HG03457 (cell line): ENCODE measurements at regions not wholly inside any gene's neighbourhood (a gene's known extent, or its start where the extent isn't known, plus 50 kb on each side); places are given as distances from the start of the nearest gene placed in this dataset.
"Not testable (repeated sequence)": the region's sequence is repeated elsewhere in the genome, so short reads cannot be mapped to it uniquely, and the experiment has no call there.

Experiments used
- ATAC-seq: cut with Tn5 transposase; IDR thresholded peaks from one replicate; pipeline ENCODE4 v1.9.1; 2021; ENCODE audit warnings: moderate number of reproducible peaks; ENCODE audit not compliant: unreplicated experiment

DNA sequence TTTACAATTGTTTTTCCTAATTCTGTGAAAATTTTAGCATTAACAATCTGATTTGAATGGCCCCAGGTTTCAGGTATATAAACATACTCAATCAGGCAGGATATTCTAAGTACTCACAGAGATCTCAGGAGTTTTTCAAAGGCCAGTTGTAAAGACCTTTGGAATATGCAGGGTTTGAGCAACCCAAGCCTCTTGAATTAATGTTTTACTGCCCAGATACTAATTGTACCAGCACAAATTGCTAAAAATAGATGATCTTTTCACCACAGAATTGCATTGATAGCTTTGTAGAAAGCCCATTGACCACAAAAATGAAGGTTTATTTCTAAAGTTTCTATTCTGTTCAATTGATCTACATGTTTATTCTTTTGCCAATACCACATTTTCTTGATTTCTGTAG, 186.5 kb downstream of the OSTF1 start:
- no peak for ATAC-seq

DNA sequence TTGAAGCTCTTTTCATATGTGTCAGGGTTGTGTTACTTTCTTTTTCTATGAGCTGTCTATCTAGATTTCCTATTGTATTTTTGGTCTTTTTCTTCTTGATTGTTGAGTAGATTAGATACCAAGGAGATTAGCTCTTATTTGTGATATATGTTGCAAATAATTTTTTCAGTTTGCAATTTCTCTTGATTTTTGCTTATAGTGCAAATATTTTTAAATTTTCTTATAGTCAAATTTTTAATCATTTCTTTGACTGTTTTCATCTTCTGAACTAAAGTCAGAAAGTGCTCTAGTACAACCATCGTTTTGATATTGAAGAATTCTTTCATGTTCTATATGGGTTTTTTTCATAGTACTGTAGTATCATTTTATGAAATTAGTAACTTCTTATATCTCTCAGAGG, 193.7 kb downstream of the OSTF1 start:
- ATAC-seq: no peak

DNA sequence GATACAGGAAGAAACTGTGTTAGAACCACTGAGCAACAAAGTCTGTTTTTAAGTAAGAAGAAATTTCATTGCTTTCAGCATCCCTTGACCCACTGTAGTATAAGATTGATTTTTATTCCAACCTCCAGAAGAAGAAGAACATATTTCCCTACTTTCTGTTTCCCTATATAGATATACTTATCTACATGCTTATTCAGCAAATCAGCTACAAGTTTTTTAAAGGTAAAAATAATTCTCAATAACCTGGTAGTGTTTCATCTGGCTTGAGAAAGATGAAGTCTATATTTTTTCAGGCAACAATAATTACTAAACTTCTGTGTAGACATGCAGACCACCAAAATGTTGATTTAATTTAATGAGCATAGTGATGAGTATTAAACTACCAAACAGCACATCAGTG, 201.0 kb downstream of the OSTF1 start:
- no peak for ATAC-seq

GRCh38 chr9:75299324-75299723, 211.0 kb downstream of the OSTF1 start:
- no peak for ATAC-seq

GRCh38 chr9:75333624-75334023, 245.3 kb downstream of the OSTF1 start:
- no peak for ATAC-seq

DNA sequence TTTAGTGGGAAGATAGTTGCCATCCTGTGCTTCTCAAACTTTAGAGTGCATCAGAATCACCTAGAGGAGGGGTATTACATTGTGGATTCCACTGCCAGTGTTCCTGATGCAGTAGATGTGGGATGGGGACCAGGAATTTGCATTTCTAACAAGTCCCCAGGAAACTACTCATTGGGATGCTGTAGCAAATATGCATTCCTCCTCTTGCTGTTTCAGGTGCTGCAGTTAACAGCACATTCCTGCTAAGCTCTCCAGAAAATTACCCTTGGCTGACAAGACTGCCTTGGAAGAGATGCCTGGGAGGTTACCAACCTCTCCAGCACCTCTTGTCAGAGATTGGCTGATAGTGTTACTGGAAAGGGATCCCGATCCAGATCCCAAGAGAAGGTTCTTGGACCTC, 270.5 kb downstream of the OSTF1 start:
- ATAC-seq: no peak

GRCh38 chr9:75359638-75360037, 271.3 kb downstream of the OSTF1 start:
- ATAC-seq: no peak

DNA sequence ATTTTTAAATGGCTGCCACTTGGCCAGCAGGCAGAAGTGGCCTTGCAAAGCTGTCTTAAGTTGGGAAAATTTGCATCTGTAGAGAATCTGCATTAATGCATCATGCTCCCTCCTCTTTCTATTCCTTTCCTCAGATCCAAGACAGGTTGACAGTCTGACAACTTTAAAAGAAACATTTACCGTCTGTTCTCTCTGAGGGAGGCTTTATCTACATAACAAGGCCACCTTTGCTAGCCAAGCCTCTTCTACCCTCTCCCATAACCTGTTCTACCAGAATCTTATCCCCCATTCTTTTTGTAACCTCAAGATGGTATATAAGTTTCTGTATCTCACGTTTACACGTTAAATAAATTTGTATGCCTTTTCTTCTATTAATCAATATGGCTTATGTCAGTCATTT, 271.9 kb downstream of the OSTF1 start:
- no peak for ATAC-seq

GRCh38 chr9:75362446-75362845, 274.1 kb downstream of the OSTF1 start:
- ATAC-seq: not testable (repeated sequence)

- no peak for ATAC-seq
Measured at GRCh38 chr9:75365196-75365595, 276.9 kb downstream of the OSTF1 start.

DNA sequence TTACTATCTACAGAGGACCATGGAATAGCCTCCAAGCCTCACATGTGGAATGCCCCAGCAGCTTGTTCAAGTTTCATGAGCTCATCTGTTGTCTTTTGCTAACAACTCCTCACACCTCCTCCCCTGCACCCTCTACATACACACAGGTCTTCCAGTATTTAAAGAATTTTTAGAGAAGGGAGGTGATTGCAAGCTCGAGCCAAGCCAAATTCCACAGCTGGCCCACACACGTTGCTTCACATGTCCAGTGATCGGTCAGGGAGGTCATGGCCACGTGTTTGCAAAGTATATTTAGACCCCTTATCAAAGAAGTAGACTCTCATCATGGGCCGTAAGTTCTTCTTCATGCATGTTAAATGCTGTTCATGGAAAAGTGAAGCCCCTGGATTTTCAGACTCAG, 281.7 kb downstream of the OSTF1 start:
- ATAC-seq: no peak

- no peak for ATAC-seq
Measured at GRCh38 chr9:75372499-75373268, 284.4 kb downstream of the OSTF1 start.

DNA sequence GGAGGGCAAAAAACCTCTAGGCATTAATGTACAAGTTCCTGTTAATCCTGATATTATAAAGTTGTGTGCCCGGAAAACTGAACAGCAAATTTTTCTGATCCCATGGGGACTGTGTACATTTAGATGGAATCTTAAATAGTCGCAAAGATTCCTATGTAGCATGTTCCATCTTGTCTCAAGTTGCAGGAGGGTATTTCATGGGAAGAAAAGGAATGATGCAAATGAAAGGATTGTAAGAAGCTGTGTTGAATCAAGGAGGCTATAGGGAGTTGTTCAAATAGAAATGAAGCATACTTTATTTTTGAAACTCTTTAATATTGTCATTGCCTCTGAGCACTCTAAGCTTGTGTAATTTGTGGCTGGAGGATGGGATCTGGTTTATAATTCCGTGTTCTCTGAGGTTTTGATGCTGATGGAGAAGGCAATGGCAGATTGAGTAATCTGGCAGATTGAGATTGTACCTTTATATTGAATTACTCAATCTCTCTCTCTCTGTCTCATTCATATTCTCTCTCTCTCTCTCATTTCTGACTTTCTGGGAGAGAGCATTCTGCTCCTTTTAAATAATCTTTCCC, 288.5 kb downstream of the OSTF1 start:
- ATAC-seq: no peak

- ATAC-seq: no peak
Measured at GRCh38 chr9:75378036-75378435, 289.7 kb downstream of the OSTF1 start.

DNA sequence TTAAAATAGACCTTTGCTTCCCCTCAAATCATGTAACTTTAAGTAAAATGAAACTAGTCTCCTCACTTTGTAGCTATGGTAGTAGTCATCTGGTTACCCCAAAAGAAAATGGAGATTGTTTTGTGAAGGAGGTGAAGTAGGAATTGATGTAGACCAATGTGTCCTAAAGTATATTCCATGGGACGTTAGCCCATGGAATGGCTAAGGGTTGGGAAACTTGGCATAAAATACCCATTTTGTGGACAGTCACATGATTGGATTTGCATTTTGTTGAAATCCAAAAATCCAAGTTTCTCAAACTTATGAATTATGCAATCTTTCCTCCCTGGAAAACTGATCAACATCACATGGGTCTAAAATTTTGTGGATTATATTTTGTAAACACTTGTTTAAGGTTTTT, 290.6 kb downstream of the OSTF1 start:
- no peak for ATAC-seq

DNA sequence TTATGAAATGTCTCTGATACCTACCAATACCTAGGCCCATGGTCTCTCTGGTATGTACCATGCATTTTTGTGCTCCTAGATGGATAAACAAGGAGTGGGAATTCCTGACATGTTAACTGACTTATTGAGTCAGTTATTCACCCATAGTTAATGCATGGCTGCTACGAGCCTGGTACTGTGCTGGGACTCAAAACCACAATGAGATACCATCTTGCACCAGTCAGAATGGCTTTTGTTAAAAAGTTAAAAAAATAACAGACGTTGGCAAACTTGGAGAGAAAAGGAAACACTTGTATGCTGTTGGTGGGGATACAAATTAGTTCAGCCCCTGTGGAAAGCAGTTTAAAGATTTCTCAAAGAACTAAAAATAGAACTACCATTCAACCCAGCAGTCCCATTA, 293.8 kb downstream of the OSTF1 start:
- ATAC-seq: no peak

- ATAC-seq: not testable (repeated sequence)
Measured at GRCh38 chr9:75383420-75384034, 295.2 kb downstream of the OSTF1 start.

DNA sequence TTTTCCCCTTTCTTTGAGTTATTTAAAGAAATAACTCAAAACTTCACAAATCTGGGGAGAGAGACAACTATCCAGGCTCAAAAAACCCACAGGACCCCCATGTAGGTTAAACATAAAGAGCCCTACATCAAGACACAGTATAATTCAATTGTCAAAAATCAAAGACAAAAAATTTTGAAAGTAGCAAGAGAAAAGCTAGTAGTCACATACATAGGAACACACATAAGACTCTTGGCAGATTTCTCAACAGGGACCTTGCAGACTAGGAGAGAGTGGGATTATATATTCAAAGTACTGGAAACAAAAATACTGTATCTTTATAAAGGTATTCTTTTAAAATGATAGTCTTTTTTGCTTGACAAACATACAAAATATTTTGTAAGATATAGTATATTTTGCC, 296.9 kb downstream of the OSTF1 start:
- ATAC-seq: no peak

DNA sequence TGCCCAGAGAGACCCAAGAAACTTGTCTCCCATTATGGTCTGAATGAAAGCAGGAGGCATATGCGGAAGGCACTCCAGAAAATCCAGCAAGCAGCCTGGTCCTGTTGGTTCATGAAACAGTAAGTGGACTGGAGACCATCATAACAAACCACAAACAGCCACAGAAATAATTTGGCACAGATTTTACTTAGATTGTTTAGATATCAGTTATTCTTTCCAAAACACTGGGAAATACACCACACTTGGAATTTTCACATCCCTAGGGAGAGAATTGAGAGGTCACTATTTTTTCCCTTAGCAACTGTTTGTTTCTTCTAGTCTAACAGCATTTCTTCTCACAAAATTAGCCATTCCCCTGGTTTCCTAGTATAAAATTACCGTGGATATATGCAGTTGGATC, 300.8 kb downstream of the OSTF1 start:
- ATAC-seq: no peak

- no peak for ATAC-seq
Measured at GRCh38 chr9:75390951-75391350, 302.6 kb downstream of the OSTF1 start.

DNA sequence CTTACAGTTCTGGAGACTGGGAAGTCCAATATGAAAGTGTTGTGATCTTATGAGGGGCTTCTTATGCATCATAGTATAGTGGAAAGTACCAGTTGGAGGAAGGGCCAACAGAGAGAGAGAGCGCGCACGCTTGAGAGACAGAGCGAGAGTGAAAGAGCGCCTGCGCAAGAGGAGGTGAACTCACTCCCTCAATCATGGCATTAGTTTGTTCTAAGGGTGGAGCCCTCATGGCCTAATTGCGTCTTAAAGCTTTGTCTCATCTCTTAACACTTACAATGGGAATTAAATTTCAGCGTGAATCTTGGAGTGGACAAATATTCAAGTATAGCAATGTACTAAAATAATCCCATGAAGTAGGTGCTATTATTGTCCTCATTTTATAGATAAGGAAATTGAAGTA, 303.2 kb downstream of the OSTF1 start:
- ATAC-seq: no peak

DNA sequence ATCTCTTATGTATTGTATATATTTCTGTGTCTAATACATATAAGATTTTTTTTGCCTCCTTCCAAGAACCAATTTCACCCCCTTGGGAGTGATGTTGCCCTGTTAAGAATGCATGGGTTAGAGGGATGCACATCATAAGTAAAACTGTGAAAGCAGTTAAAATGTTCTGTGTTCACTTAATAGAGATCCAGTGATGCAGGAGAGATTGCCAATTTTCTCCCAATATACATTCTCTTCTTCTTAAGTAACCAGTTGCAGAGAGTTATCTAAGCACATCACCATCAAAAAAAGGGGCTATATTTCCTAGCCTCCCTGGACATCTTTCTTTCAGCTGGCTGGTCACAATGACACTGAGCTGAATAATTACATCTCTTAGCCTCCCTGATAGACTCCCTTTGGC, 307.0 kb downstream of the OSTF1 start:
- no peak for ATAC-seq
